GM12878 (cell line): ENCODE measurements at regions not wholly inside any gene's neighbourhood (a gene's known extent, or its start where the extent isn't known, plus 50 kb on each side); places are given as distances from the start of the nearest gene placed in this dataset.

Experiments
- CEBPB ChIP-seq, 2 experiments: fragments of 150-350 bp in 1 of 2; IDR thresholded peaks; 2 replicates each; pipeline ENCODE4 v1.6.1; 2012 to 2014; ENCODE audit warnings: low read depth in 2 of 2, low read length in 2 of 2, borderline replicate concordance in 1 of 2, inconsistent platforms in 1 of 2
- CTCF ChIP-seq, 3 experiments: IDR thresholded peaks in 2 of 3; conservative IDR thresholded peaks in 1 of 3; 2 replicates each; pipeline ENCODE4 v1.5.1; 2011; ENCODE audit warnings: low read depth in 3 of 3, low read length in 3 of 3, mild to moderate bottlenecking in 3 of 3, control low read depth in 2 of 3, moderate library complexity in 2 of 3, inconsistent platforms in 1 of 3, mixed read lengths in 1 of 3; ENCODE audit not compliant: control insufficient read depth in 2 of 3, insufficient read depth in 1 of 3; ENCODE audit errors: extremely low read depth in 1 of 3
- EED ChIP-seq: sonication (generic); IDR thresholded peaks from 2 replicates; pipeline ENCODE4 v1.6.1; 2016; ENCODE audit warnings: antibody characterized with exemption, low read depth
- PBX3 ChIP-seq: IDR thresholded peaks from 2 replicates; pipeline ENCODE4 v1.6.1; 2011; ENCODE audit warnings: mild to moderate bottlenecking, low read depth, low read length, moderate library complexity; ENCODE audit not compliant: insufficient replicate concordance
- POLR2A ChIP-seq: IDR thresholded peaks from 2 replicates; pipeline ENCODE4 v1.6.1; 2011; ENCODE audit warnings: low read depth, mild to moderate bottlenecking, low read length

- TF ChIP-seq CTCF (IDR thresholded peaks at IDR 0.05 in 2 of 3, conservative IDR thresholded peaks at IDR 0.05 in 1 of 3; ENCODE audit: control insufficient read depth in 2 of 3, extremely low read depth in 1 of 3, insufficient read depth in 1 of 3, low read depth in 3 of 3, low read length in 3 of 3) (no peak), POLR2A (no peak), PBX3 (no peak), EED (no peak), CEBPB (IDR thresholded peaks at IDR 0.05; ENCODE audit: borderline replicate concordance in 1 of 2, low read depth in 2 of 2, low read length in 2 of 2) (no peak)
Observed at GRCh38 chr13:50341526-50341925, 326.3 kb downstream of the KCNRG start.
